Panc1 (cell line): ENCODE measurements at regions not wholly inside any gene's neighbourhood (a gene's known extent, or its start where the extent isn't known, plus 50 kb on each side); places are given as distances from the start of the nearest gene placed in this dataset.

Experiments used
- ATAC-seq: fragments of 200-7000 bp; cut with Tn5 transposase; 2 replicates; pipeline ENCODE4 v1.9.1; 2020; ENCODE audit warnings: mild to moderate bottlenecking, moderate library complexity
- BruUV-seq: library from RNA; stranded (reverse); fragments of 400-500 nt; replicated peaks from 2 replicates; lab custom pipeline; 2021; lab: Mats Ljungman, UMichigan
- CTCF ChIA-PET: fragments of 300-600 bp; sonication (Branson Sonifier 250); formaldehyde crosslinking; loops from one replicate; lab custom pipeline; 2022; ENCODE audit warnings: antibody characterized with exemption; lab: Charles Lee
- POLR2A ChIA-PET: fragments of 300-600 bp; sonication (Branson Sonifier 250); formaldehyde crosslinking; loops from one replicate; lab custom pipeline; 2022; ENCODE audit warnings: antibody characterized with exemption; lab: Charles Lee
- DNase-seq: peaks from one replicate; pipeline ENCODE4 v3.0.0-alpha.2; 2010; ENCODE audit warnings: low read depth, low spot score
- H3K27ac ChIP-seq: 2 replicates; pipeline ENCODE4 v1.5.1; 2011; ENCODE audit warnings: mild to moderate bottlenecking, low read length, inconsistent platforms
- H3K27me3 ChIP-seq: fragments of 200-500 bp; sonication (Bioruptor generic); 2 replicates; pipeline ENCODE4 v1.6.0; 2014; ENCODE audit warnings: low read length, inconsistent platforms; ENCODE audit not compliant: control insufficient read depth, insufficient read depth
- H3K36me3 ChIP-seq: fragments of 200-500 bp; sonication (Bioruptor generic); 2 replicates; pipeline ENCODE4 v1.5.1; 2014; ENCODE audit warnings: inconsistent platforms, mild to moderate bottlenecking, low read length, moderate library complexity; ENCODE audit not compliant: control insufficient read depth, insufficient read depth
- H3K4me1 ChIP-seq: 2 replicates; pipeline ENCODE4 v1.5.1; 2011; ENCODE audit warnings: inconsistent platforms, mild to moderate bottlenecking, low read length, moderate library complexity; ENCODE audit not compliant: control insufficient read depth, insufficient read depth
- H3K4me3 ChIP-seq, 2 experiments: 2 replicates each; pipeline ENCODE4 v1.5.1; 2011 to 2012; ENCODE audit warnings: low read depth in 2 of 2, low read length in 2 of 2, mild to moderate bottlenecking in 2 of 2, inconsistent platforms in 1 of 2, moderate library complexity in 1 of 2
- H3K9me3 ChIP-seq: fragments of 200-500 bp; sonication (Bioruptor generic); 2 replicates; pipeline ENCODE4 v1.5.1; 2014; ENCODE audit warnings: low read depth, mild to moderate bottlenecking, inconsistent platforms, low read length, moderate library complexity; ENCODE audit not compliant: control insufficient read depth, insufficient read depth
- CTCF ChIP-seq: fragments of 450-650 bp; IDR thresholded peaks from 2 replicates; pipeline ENCODE4 v1.5.1; 2017; ENCODE audit warnings: mild to moderate bottlenecking
- POLR2AphosphoS5 ChIP-seq: IDR thresholded peaks from 2 replicates; pipeline ENCODE4 v1.6.1; 2012; ENCODE audit warnings: mild to moderate bottlenecking, low read depth, low read length, moderate library complexity
- SIN3A ChIP-seq: IDR thresholded peaks from 2 replicates; pipeline ENCODE4 v1.6.1; 2012; ENCODE audit warnings: low read depth, mild to moderate bottlenecking, low read length, moderate library complexity, borderline replicate concordance; ENCODE audit not compliant: insufficient read depth
- TCF7L2 ChIP-seq: IDR thresholded peaks from 2 replicates; pipeline ENCODE4 v1.6.1; 2011; ENCODE audit warnings: mild to moderate bottlenecking, low read depth, low read length, inconsistent platforms
- in situ Hi-C: cut with HindIII; loops from 2 replicates; pipeline ENCODE4 v1.10.0; 2016; ENCODE audit warnings: low sequenced_read_pairs, low pct_unique_long_range_greater_than_20kb
- intact Hi-C: fragments of 100-400 bp; cut with micrococcal nuclease; formaldehyde crosslinking; loops from one replicate; pipeline ENCODE4 v1.10.0; 2022; ENCODE audit not compliant: unreplicated experiment
- TF ChIP-seq, protein P1 (sequence below), 2 experiments: IDR thresholded peaks; 2 replicates each; pipeline ENCODE4 v1.6.1; 2011 to 2012; ENCODE audit warnings: low read depth in 2 of 2, control low read depth in 1 of 2, low read length in 1 of 2, mild to moderate bottlenecking in 1 of 2, moderate library complexity in 1 of 2; ENCODE audit not compliant: insufficient read depth in 1 of 2

DNA sequence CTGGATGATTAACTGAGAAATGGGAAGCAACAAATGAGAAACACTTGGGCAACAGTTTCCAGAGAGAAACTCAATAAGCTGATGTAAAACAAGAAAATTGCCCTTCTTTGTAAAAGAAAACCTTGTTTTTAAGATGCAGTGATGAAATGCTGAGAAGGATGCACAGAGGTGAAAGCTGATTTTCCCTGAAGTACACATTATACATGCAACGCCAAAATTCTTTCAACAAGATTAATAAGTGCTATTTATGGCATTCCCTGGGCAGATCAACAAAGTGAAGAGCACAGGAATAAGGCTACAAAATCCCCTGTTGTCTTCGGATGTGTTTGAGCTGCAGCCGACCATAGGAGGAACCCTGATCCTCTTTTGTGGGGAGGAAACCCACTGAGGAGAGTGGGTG lies 208.0 kb upstream of the ANKH start:
- TF ChIP-seq, protein P1, sequence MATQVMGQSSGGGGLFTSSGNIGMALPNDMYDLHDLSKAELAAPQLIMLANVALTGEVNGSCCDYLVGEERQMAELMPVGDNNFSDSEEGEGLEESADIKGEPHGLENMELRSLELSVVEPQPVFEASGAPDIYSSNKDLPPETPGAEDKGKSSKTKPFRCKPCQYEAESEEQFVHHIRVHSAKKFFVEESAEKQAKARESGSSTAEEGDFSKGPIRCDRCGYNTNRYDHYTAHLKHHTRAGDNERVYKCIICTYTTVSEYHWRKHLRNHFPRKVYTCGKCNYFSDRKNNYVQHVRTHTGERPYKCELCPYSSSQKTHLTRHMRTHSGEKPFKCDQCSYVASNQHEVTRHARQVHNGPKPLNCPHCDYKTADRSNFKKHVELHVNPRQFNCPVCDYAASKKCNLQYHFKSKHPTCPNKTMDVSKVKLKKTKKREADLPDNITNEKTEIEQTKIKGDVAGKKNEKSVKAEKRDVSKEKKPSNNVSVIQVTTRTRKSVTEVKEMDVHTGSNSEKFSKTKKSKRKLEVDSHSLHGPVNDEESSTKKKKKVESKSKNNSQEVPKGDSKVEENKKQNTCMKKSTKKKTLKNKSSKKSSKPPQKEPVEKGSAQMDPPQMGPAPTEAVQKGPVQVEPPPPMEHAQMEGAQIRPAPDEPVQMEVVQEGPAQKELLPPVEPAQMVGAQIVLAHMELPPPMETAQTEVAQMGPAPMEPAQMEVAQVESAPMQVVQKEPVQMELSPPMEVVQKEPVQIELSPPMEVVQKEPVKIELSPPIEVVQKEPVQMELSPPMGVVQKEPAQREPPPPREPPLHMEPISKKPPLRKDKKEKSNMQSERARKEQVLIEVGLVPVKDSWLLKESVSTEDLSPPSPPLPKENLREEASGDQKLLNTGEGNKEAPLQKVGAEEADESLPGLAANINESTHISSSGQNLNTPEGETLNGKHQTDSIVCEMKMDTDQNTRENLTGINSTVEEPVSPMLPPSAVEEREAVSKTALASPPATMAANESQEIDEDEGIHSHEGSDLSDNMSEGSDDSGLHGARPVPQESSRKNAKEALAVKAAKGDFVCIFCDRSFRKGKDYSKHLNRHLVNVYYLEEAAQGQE (IDR thresholded peaks at IDR 0.05; ENCODE audit: insufficient read depth in 1 of 2, low read depth in 2 of 2, low read length in 1 of 2), result no peak
- TF ChIP-seq SIN3A (no peak), POLR2AphosphoS5 (no peak), TCF7L2 (no peak), CTCF (no peak)
- in situ Hi-C loops (no loop called here), intact Hi-C loops (no loop called here)
- no peak for ATAC-seq
- H3K9me3 ChIP-seq, result no peaks in the 10 kb centered on the region; the same call in 1 of the 2 replicates
- no peak for DNase-seq
- no peaks in the 10 kb centered on the region for H3K27me3 ChIP-seq
- no peak overlapping the region for H3K27ac ChIP-seq
- no peaks in the 10 kb centered on the region for H3K4me1 ChIP-seq
- H3K4me3 ChIP-seq, result no peak overlapping the region
- H3K36me3 ChIP-seq, result no peaks in the 10 kb centered on the region
- ChIA-PET CTCF (no interaction called here), POLR2A (no interaction called here)
- BruUV-seq, result no TSS peak

- intact Hi-C loops, result no loop called here
- POLR2A ChIA-PET, result no interaction called here
- in situ Hi-C loops, result no loop called here
- no TSS peak for BruUV-seq
- Histone ChIP-seq H3K9me3 (no peaks in the 10 kb centered on the region), H3K4me1 (no peaks in the 10 kb centered on the region), H3K4me3 (no peak overlapping the region), H3K27me3 (no peaks in the 10 kb centered on the region), H3K27ac (no peak overlapping the region), H3K36me3 (no peaks in the 10 kb centered on the region)
- ATAC-seq (no peak), DNase-seq (no peak)
- TF ChIP-seq POLR2AphosphoS5, result no peak
- TF ChIP-seq SIN3A, result no peak
- CTCF ChIA-PET, result no interaction called here
Measured at GRCh38 chr5:15074651-15075050, 203.1 kb upstream of the ANKH start.

DNA sequence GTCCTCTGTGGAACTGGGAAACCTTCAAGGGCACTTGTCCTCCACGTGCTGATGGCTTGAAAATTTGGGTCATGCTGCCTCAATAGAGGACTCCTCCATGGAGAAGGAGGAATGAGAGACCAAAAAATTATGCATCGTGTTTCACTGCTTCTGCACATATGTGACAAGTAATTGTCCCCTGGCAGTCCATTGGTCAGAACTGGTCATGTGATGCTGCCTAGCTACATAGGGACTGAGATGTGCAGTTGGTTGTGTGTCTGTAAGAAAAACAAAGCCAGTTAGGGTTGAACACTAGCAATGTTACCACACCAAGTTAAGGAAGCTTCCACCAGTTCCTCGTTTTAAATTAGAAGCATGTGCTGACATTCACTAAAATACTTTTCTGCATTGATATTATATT lies 201.9 kb upstream of the ANKH start:
- ChIA-PET POLR2A (no interaction called here), CTCF (no interaction called here)
- no peak for DNase-seq
- H3K9me3 ChIP-seq, result no peaks in the 10 kb centered on the region
- intact Hi-C loops, result no loop called here
- in situ Hi-C loops, result no loop called here
- H3K4me3 ChIP-seq, result no peak overlapping the region
- no TSS peak for BruUV-seq
- no peaks in the 10 kb centered on the region for H3K4me1 ChIP-seq
- no peak for ATAC-seq
- no peaks in the 10 kb centered on the region for H3K36me3 ChIP-seq
- TF ChIP-seq CTCF (no peak), TCF7L2 (no peak), POLR2AphosphoS5 (no peak), SIN3A (no peak)
- TF ChIP-seq, protein P1 (IDR thresholded peaks at IDR 0.05; ENCODE audit: insufficient read depth in 1 of 2, low read depth in 2 of 2, low read length in 1 of 2), result no peak
- no peak overlapping the region for H3K27ac ChIP-seq
- H3K27me3 ChIP-seq, result no peaks in the 10 kb centered on the region
